HG03039 (cell line): ENCODE measurements at regions not wholly inside any gene's neighbourhood (a gene's known extent, or its start where the extent isn't known, plus 50 kb on each side); places are given as distances from the start of the nearest gene placed in this dataset.

Experiments used
- ATAC-seq: cut with Tn5 transposase; IDR thresholded peaks from one replicate; pipeline ENCODE4 v1.9.1; 2021; ENCODE audit warnings: mild to moderate bottlenecking, moderate library complexity; ENCODE audit not compliant: unreplicated experiment

- ATAC-seq = no peak
Measured at GRCh38 chr4:130559268-130559667, 1463.3 kb downstream of the C4orf33 start.

- no peak for ATAC-seq
Measured at GRCh38 chr4:130563185-130563888, 1467.4 kb downstream of the C4orf33 start.

- ATAC-seq = no peak
Measured at GRCh38 chr4:130563889-130564418, 1468.0 kb downstream of the C4orf33 start.

GRCh38 chr4:130568746-130569145 lies 1472.8 kb downstream of the C4orf33 start:
- no peak for ATAC-seq

- ATAC-seq = no peak
Measured at GRCh38 chr4:130573742-130574141, 1477.8 kb downstream of the C4orf33 start.

GRCh38 chr4:130574215-130574614 lies 1478.3 kb downstream of the C4orf33 start:
- no peak for ATAC-seq

GRCh38 chr4:130576218-130576617 lies 1480.3 kb downstream of the C4orf33 start:
- no peak for ATAC-seq

- ATAC-seq = no peak
Measured at GRCh38 chr4:130591091-130591490, 1495.1 kb downstream of the C4orf33 start.

- no peak for ATAC-seq
Measured at GRCh38 chr4:130600706-130601105, 1504.8 kb downstream of the C4orf33 start.

- no peak for ATAC-seq
Measured at GRCh38 chr4:130603043-130603442, 1507.1 kb downstream of the C4orf33 start.

- no peak for ATAC-seq
Measured at GRCh38 chr4:130608121-130608520, 1512.2 kb downstream of the C4orf33 start.

- no peak for ATAC-seq
Measured at GRCh38 chr4:130628531-130628930, 1532.6 kb downstream of the C4orf33 start.

- ATAC-seq = no peak
Measured at GRCh38 chr4:130632731-130633604, 1537.0 kb downstream of the C4orf33 start.

- no peak for ATAC-seq
Measured at GRCh38 chr4:130636486-130636885, 1540.5 kb downstream of the C4orf33 start.

- no peak for ATAC-seq
Measured at GRCh38 chr4:130640592-130640991, 1544.6 kb downstream of the C4orf33 start.

GRCh38 chr4:130646886-130647285 lies 1550.9 kb downstream of the C4orf33 start:
- ATAC-seq = no peak

GRCh38 chr4:130648570-130648969 lies 1552.6 kb downstream of the C4orf33 start:
- ATAC-seq = no peak

GRCh38 chr4:130653842-130654241 lies 1557.9 kb downstream of the C4orf33 start:
- ATAC-seq = no peak

GRCh38 chr4:130659320-130659719 lies 1563.4 kb downstream of the C4orf33 start:
- no peak for ATAC-seq

GRCh38 chr4:130668859-130669258 lies 1572.9 kb downstream of the C4orf33 start:
- ATAC-seq = no peak

GRCh38 chr4:130675266-130675665 lies 1579.3 kb downstream of the C4orf33 start:
- ATAC-seq = no peak

GRCh38 chr4:130689181-130689580 lies 1593.2 kb downstream of the C4orf33 start:
- ATAC-seq = no peak
